Keratinocyte (primary cell): ENCODE measurements at regions not wholly inside any gene's neighbourhood (a gene's known extent, or its start where the extent isn't known, plus 50 kb on each side); places are given as distances from the start of the nearest gene placed in this dataset.

Source experiments
- DNase-seq: peaks from one replicate; pipeline ENCODE4 v3.0.0-alpha.2; 2011; ENCODE audit warnings: low read depth, missing footprints, low spot score
- FAIRE-seq: peaks from 2 replicates; lab custom pipeline; 2011; peaks lifted over from hg19 to GRCh38; lab: Jason Lieb, UNC
- H2AFZ ChIP-seq: 2 replicates; pipeline ENCODE4 v1.6.0; 2012; ENCODE audit warnings: low read length, control low read depth, inconsistent platforms; ENCODE audit not compliant: control insufficient read depth
- H3K27ac ChIP-seq: 2 replicates; pipeline ENCODE4 v1.5.1; 2011; ENCODE audit warnings: low read length; ENCODE audit not compliant: control insufficient read depth, insufficient read depth
- H3K27me3 ChIP-seq: 3 replicates; pipeline ENCODE4 v1.6.0; 2011; ENCODE audit warnings: low read length; ENCODE audit not compliant: control insufficient read depth, insufficient read depth; ENCODE audit errors: extremely low read depth
- H3K36me3 ChIP-seq, 2 experiments: 2 replicates in 1 of 2; 3 replicates in 1 of 2; pipeline ENCODE4 v1.5.1; 2011; ENCODE audit warnings: low read length in 2 of 2, mild to moderate bottlenecking in 1 of 2; ENCODE audit not compliant: control insufficient read depth in 2 of 2, insufficient read depth in 2 of 2; ENCODE audit errors: extremely low read depth in 1 of 2
- H3K4me1 ChIP-seq: 3 replicates; pipeline ENCODE4 v1.5.1; 2011; ENCODE audit warnings: low read length; ENCODE audit not compliant: control insufficient read depth, insufficient read depth; ENCODE audit errors: extremely low read depth
- H3K4me2 ChIP-seq: 3 replicates; pipeline ENCODE4 v1.6.0; 2011; ENCODE audit warnings: low read depth, low read length; ENCODE audit not compliant: control insufficient read depth, insufficient read depth; ENCODE audit errors: extremely low read depth
- H3K4me3 ChIP-seq, 3 experiments: fragments of 200-600 bp in 1 of 3; sonication (generic) in 1 of 3; 2 replicates in 2 of 3; 3 replicates in 1 of 3; pipeline ENCODE4 v1.5.1; 2011 to 2016; ENCODE audit warnings: low read length in 3 of 3, mild to moderate bottlenecking in 3 of 3, control low read depth in 2 of 3, inconsistent platforms in 1 of 3, low read depth in 1 of 3, mixed read lengths in 1 of 3, mixed run types in 1 of 3, moderate library complexity in 1 of 3; ENCODE audit not compliant: control insufficient read depth in 2 of 3, insufficient read depth in 2 of 3; ENCODE audit errors: extremely low read depth in 1 of 3
- H3K79me2 ChIP-seq: 2 replicates; pipeline ENCODE4 v1.6.0; 2012; ENCODE audit warnings: low read length; ENCODE audit not compliant: control insufficient read depth, insufficient read depth
- H3K9ac ChIP-seq: 3 replicates; pipeline ENCODE4 v1.6.0; 2011; ENCODE audit warnings: low read length; ENCODE audit not compliant: control insufficient read depth, insufficient read depth; ENCODE audit errors: extremely low read depth
- H3K9me1 ChIP-seq: 3 replicates; pipeline ENCODE4 v1.6.0; 2011; ENCODE audit warnings: low read length; ENCODE audit not compliant: control insufficient read depth, insufficient read depth; ENCODE audit errors: extremely low read depth
- H3K9me3 ChIP-seq: 2 replicates; pipeline ENCODE4 v1.5.1; 2012; ENCODE audit warnings: low read depth, low read length; ENCODE audit not compliant: control insufficient read depth
- H4K20me1 ChIP-seq: 3 replicates; pipeline ENCODE4 v1.6.0; 2011; ENCODE audit warnings: low read length; ENCODE audit not compliant: control insufficient read depth, insufficient read depth; ENCODE audit errors: extremely low read depth
- EZH2 ChIP-seq: IDR thresholded peaks from one replicate; pipeline ENCODE4 v1.6.1; 2012; ENCODE audit warnings: inconsistent platforms, mild to moderate bottlenecking, low read length, moderate library complexity
- dilution Hi-C: fragments of 300-500 bp; cut with MboI; formaldehyde crosslinking; loops from one replicate; pipeline ENCODE4 v1.7.0; 2020; ENCODE audit warnings: low sequenced_read_pairs; ENCODE audit not compliant: extremely low pct_ligation_motif_present
- TF ChIP-seq, protein P1 (sequence below), 3 experiments: IDR thresholded peaks in 1 of 3; conservative IDR thresholded peaks in 1 of 3; optimal IDR thresholded peaks in 1 of 3; 2 replicates in 2 of 3; 3 replicates in 1 of 3; pipeline versions ENCODE3 to v1.5.1; 2011; ENCODE audit warnings: low read length in 3 of 3, mild to moderate bottlenecking in 3 of 3, moderate library complexity in 2 of 3, control low read depth in 1 of 3, inconsistent platforms in 1 of 3; ENCODE audit not compliant: insufficient read depth in 2 of 3; ENCODE audit errors: extremely low read depth in 1 of 3

GRCh38 chr13:106859533-106859904, 291.6 kb upstream of the ARGLU1 start:
- H2AFZ ChIP-seq = no peak overlapping the region
- H3K79me2 ChIP-seq = no peaks in the 10 kb centered on the region
- FAIRE-seq (no peak), DNase-seq (no peak)
- H3K27me3 ChIP-seq = no peaks in the 10 kb centered on the region
- dilution Hi-C loops = no loop called here
- H3K4me2 ChIP-seq = no peak overlapping the region
- H4K20me1 ChIP-seq = no peaks in the 10 kb centered on the region
- TF ChIP-seq, protein P1, sequence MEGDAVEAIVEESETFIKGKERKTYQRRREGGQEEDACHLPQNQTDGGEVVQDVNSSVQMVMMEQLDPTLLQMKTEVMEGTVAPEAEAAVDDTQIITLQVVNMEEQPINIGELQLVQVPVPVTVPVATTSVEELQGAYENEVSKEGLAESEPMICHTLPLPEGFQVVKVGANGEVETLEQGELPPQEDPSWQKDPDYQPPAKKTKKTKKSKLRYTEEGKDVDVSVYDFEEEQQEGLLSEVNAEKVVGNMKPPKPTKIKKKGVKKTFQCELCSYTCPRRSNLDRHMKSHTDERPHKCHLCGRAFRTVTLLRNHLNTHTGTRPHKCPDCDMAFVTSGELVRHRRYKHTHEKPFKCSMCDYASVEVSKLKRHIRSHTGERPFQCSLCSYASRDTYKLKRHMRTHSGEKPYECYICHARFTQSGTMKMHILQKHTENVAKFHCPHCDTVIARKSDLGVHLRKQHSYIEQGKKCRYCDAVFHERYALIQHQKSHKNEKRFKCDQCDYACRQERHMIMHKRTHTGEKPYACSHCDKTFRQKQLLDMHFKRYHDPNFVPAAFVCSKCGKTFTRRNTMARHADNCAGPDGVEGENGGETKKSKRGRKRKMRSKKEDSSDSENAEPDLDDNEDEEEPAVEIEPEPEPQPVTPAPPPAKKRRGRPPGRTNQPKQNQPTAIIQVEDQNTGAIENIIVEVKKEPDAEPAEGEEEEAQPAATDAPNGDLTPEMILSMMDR (optimal IDR thresholded peaks at IDR 0.05 in 1 of 3, IDR thresholded peaks at IDR 0.05 in 1 of 3, conservative IDR thresholded peaks at IDR 0.05 in 1 of 3; ENCODE audit: extremely low read depth in 1 of 3, insufficient read depth in 2 of 3, low read length in 3 of 3) = no peak
- no peak overlapping the region for H3K4me3 ChIP-seq
- no peaks in the 10 kb centered on the region for H3K9me3 ChIP-seq
- H3K27ac ChIP-seq = no peak overlapping the region
- no peak overlapping the region for H3K9ac ChIP-seq
- no peaks in the 10 kb centered on the region for H3K36me3 ChIP-seq
- H3K9me1 ChIP-seq = no peaks in the 10 kb centered on the region
- no peaks in the 10 kb centered on the region for H3K4me1 ChIP-seq

- Histone ChIP-seq H3K9ac (no peak overlapping the region), H3K36me3 (no peaks in the 10 kb centered on the region), H3K79me2 (no peaks in the 10 kb centered on the region), H3K27me3 (no peaks in the 10 kb centered on the region), H3K27ac (no peak overlapping the region), H3K4me1 (no peaks in the 10 kb centered on the region), H2AFZ (no peak overlapping the region), H3K4me3 (no peak overlapping the region), H3K9me1 (no peaks in the 10 kb centered on the region), H3K4me2 (no peak overlapping the region), H4K20me1 (no peaks in the 10 kb centered on the region), H3K9me3 (no peaks in the 10 kb centered on the region)
- no peak for FAIRE-seq
- TF ChIP-seq, protein P1 (optimal IDR thresholded peaks at IDR 0.05 in 1 of 3, IDR thresholded peaks at IDR 0.05 in 1 of 3, conservative IDR thresholded peaks at IDR 0.05 in 1 of 3; ENCODE audit: extremely low read depth in 1 of 3, insufficient read depth in 2 of 3, low read length in 3 of 3) = no peak
- TF ChIP-seq EZH2 = no peak
- no peak for DNase-seq
- dilution Hi-C loops = no loop called here
These were observed 291.1 kb upstream of the ARGLU1 start for GRCh38 chr13:106858903-106859532.
